ENCODE measurements at regions not wholly inside any gene's neighbourhood (a gene's known extent, or its start where the extent isn't known, plus 50 kb on each side); places are given as distances from the start of the nearest gene placed in this dataset.
"Not testable (repeated sequence)": the region's sequence is repeated elsewhere in the genome, so short reads cannot be mapped to it uniquely, and the experiment has no call there.

GRCh38 chrX:146055733-146056132, 238.1 kb downstream of the SLITRK2 start:
- no peak overlapping the region for H3K27ac ChIP-seq
- TF ChIP-seq ZFX (IDR thresholded peaks at IDR 0.05) = no peak
- no peak for TF ChIP-seq CTCF (conservative IDR thresholded peaks at IDR 0.05)

GRCh38 chrX:146056511-146057081, 239.0 kb downstream of the SLITRK2 start:
- TF ChIP-seq CTCF (conservative IDR thresholded peaks at IDR 0.05) = no peak
- no peak for TF ChIP-seq ZFX (IDR thresholded peaks at IDR 0.05)
- no peak overlapping the region for H3K27ac ChIP-seq

- TF ChIP-seq ZFX (IDR thresholded peaks at IDR 0.05) (no peak), CTCF (conservative IDR thresholded peaks at IDR 0.05) (no peak)
- no peak overlapping the region for H3K27ac ChIP-seq
Observed at GRCh38 chrX:146064156-146064555, 246.5 kb downstream of the SLITRK2 start.

DNA sequence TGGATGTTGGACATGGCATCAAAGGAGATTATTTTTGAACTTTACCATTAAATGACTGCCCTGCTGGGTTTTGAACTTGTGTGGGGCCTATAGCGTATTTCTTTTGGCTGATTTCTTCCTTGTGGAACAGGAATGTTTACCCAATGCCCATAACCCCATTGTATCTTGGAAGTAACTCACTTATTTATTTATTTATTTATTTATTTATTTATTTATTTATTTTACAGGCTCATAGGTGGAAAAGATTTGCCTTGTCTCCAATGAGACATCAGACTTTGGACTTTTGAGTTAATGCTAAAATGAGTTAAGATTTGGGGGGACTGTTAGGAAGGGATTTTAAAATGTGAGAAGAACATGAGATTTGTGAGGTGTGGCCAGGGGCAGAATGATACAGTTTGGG, 273.1 kb downstream of the SLITRK2 start:
- H3K27ac ChIP-seq = no peak overlapping the region
- TF ChIP-seq CTCF (conservative IDR thresholded peaks at IDR 0.05) = no peak

GRCh38 chrX:146109362-146109761, 291.7 kb downstream of the SLITRK2 start:
- no peak overlapping the region for H3K27ac ChIP-seq
- TF ChIP-seq ZFX (IDR thresholded peaks at IDR 0.05) (no peak), CTCF (conservative IDR thresholded peaks at IDR 0.05) (no peak)

- not testable (repeated sequence) for H3K27ac ChIP-seq
Observed at GRCh38 chrX:146119074-146119473, 301.4 kb downstream of the SLITRK2 start.

GRCh38 chrX:146127617-146128016, 310.0 kb downstream of the SLITRK2 start:
- TF ChIP-seq CTCF (conservative IDR thresholded peaks at IDR 0.05) (no peak), ZFX (IDR thresholded peaks at IDR 0.05) (no peak)
- H3K27ac ChIP-seq = no peak overlapping the region

- TF ChIP-seq ZFX (IDR thresholded peaks at IDR 0.05) (no peak), CTCF (conservative IDR thresholded peaks at IDR 0.05) (no peak)
- H3K27ac ChIP-seq = no peak overlapping the region
Observed at GRCh38 chrX:146141221-146141620, 323.6 kb downstream of the SLITRK2 start.

Measured in C4-2B (cell line).